Mesothelial cell of epicardium (in vitro differentiated cells): ENCODE measurements at regions not wholly inside any gene's neighbourhood (a gene's known extent, or its start where the extent isn't known, plus 50 kb on each side); places are given as distances from the start of the nearest gene placed in this dataset.

Source experiments
- DNase-seq, 2 experiments: peaks; one replicate each; pipeline ENCODE4 v3.0.0; 2021; ENCODE audit warnings: low spot score in 2 of 2; ENCODE audit not compliant: unreplicated experiment in 2 of 2
- H3K27ac Mint-ChIP-seq: 2 replicates; pipeline ENCODE4 v1.8.0; 2021; ENCODE audit warnings: mixed read lengths
- H3K27me3 Mint-ChIP-seq: 2 replicates; pipeline ENCODE4 v1.8.0; 2021; ENCODE audit warnings: low read depth, mixed read lengths
- H3K36me3 Mint-ChIP-seq: 2 replicates; pipeline ENCODE4 v1.8.0; 2021; ENCODE audit warnings: mixed read lengths
- H3K4me1 Mint-ChIP-seq: 2 replicates; pipeline ENCODE4 v1.8.0; 2021; ENCODE audit warnings: mixed read lengths
- H3K4me3 Mint-ChIP-seq: 2 replicates; pipeline ENCODE4 v1.8.0; 2021; ENCODE audit warnings: mild to moderate bottlenecking, moderate library complexity, mixed read lengths
- H3K9me3 Mint-ChIP-seq: 2 replicates; pipeline ENCODE4 v1.8.0; 2021; ENCODE audit warnings: mixed read lengths
- TF ChIP-seq, protein P1 (sequence below): fragments of 200-600 bp; sonication (generic); IDR thresholded peaks from one replicate; pipeline ENCODE4 v1.5.0; 2021; ENCODE audit warnings: antibody characterized with exemption; ENCODE audit not compliant: unreplicated experiment

DNA sequence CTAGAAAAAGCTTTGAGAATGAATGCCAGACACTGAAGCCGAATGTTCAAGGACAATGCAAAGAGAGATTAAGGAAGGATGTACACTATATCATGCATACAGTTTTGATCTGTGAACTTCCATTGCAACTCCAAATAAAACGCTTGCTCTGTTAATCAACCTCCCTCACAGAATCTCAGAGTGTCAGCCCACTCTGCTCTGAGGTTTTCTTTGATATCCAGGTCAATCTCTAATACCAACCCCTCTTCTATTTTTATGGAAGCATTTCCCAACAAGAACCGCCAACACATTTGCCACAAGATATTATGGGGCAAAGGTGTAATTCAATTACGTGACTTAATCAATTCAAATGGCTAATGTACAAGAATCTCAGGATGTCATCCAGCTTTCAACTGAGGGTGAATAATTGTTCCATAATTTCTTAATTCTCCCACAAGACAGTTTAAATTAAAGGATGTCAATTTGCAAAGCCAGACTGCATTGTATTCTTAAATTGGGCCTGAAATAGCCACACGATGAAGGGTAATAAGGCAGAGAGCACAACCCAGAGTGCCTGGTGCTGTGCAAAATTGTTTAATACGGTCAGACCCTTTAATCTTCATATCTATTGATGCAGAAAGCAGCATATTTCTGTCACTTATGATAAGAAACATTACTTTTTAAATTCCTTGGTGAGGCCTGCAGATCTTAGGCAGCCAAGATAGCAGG is 459.2 kb upstream of the DAB1 start:
- no peaks in the 10 kb centered on the region for H3K36me3 Mint-ChIP-seq
- no peak overlapping the region for H3K4me3 Mint-ChIP-seq
- H3K4me1 Mint-ChIP-seq = peaks cover 29% of the 10 kb centered on the region
- no peaks in the 10 kb centered on the region for H3K27me3 Mint-ChIP-seq
- H3K27ac Mint-ChIP-seq = no peak overlapping the region
- H3K9me3 Mint-ChIP-seq = no peaks in the 10 kb centered on the region
- TF ChIP-seq, protein P1, sequence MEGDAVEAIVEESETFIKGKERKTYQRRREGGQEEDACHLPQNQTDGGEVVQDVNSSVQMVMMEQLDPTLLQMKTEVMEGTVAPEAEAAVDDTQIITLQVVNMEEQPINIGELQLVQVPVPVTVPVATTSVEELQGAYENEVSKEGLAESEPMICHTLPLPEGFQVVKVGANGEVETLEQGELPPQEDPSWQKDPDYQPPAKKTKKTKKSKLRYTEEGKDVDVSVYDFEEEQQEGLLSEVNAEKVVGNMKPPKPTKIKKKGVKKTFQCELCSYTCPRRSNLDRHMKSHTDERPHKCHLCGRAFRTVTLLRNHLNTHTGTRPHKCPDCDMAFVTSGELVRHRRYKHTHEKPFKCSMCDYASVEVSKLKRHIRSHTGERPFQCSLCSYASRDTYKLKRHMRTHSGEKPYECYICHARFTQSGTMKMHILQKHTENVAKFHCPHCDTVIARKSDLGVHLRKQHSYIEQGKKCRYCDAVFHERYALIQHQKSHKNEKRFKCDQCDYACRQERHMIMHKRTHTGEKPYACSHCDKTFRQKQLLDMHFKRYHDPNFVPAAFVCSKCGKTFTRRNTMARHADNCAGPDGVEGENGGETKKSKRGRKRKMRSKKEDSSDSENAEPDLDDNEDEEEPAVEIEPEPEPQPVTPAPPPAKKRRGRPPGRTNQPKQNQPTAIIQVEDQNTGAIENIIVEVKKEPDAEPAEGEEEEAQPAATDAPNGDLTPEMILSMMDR = no peak
- no peak for DNase-seq

DNA sequence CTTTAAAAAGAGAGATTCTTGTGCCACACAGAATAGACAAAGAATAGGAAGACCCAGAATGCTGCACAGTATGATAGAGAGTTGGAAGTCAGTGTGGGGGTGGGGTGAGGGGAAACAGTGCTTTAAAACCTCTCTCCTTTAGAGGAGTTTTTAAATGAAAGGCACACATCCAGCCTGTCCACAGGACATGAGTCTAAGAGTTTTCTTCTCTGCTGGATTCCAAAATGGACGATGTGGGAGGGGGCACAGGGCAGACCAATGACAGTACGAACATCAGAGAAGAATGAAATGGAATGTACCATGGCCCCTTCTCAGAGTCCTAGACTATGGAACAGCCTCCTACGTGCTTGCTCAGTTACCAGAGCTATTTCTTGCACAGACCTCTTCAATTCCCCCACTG is 458.2 kb upstream of the DAB1 start:
- TF ChIP-seq, protein P1 = no peak
- DNase-seq = no peak
- H3K27me3 Mint-ChIP-seq = peaks cover 2% of the 10 kb centered on the region

DNA sequence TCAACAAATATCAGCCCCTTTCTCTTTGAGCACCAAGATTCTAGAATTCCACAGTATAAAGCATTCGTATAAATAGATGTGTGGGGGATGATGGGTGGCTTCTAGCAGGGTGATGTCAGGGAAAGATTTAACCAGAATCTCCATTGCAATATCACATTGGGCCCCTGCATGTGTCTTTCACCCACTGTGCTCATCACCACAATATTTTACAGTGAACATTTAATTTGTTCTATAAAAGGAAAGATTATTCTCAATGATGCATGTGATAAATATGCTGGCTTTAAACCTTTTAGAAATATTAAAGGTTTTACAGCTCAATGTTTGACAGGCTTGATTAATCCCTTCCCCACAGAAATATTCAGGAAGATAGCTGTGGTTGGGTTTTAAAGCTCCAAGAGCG is 457.8 kb upstream of the DAB1 start:
- TF ChIP-seq, protein P1 = no peak
- peaks cover 4% of the 10 kb centered on the region for H3K27me3 Mint-ChIP-seq
- peaks cover 27% of the 10 kb centered on the region for H3K4me1 Mint-ChIP-seq
- no peaks in the 10 kb centered on the region for H3K36me3 Mint-ChIP-seq
- DNase-seq = no peak
- no peaks in the 10 kb centered on the region for H3K9me3 Mint-ChIP-seq
- H3K4me3 Mint-ChIP-seq = no peak overlapping the region
- no peak overlapping the region for H3K27ac Mint-ChIP-seq

More for the DNA sequence above, 458.2 kb upstream of the DAB1 start:
- Mint-ChIP-seq H3K4me1 (peaks cover 27% of the 10 kb centered on the region), H3K9me3 (no peaks in the 10 kb centered on the region), H3K4me3 (no peak overlapping the region), H3K27ac (peak overlapping the region; percentile 55), H3K36me3 (no peaks in the 10 kb centered on the region)

DNA sequence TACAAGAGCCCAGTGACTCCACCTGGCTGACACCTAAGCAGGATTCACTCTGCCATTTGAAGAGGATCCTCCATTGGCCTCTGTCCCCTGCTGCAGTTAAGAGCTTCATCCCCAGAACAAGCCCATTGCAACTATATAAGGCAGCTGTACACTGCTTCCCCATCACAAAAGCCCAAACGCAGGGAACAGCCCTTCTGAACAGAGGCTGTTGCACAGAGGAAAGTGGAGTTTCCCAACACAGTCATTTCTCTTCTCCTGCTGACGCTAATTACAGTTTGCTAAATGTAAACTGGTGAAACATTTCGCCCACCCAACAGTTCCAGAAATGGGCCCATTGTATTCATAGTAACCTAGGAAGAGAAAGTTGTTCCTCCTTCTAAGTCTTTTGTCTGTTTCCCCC is 455.8 kb upstream of the DAB1 start:
- TF ChIP-seq, protein P1 = no peak
- Mint-ChIP-seq H3K27ac (no peak overlapping the region), H3K4me3 (no peak overlapping the region)

DNA sequence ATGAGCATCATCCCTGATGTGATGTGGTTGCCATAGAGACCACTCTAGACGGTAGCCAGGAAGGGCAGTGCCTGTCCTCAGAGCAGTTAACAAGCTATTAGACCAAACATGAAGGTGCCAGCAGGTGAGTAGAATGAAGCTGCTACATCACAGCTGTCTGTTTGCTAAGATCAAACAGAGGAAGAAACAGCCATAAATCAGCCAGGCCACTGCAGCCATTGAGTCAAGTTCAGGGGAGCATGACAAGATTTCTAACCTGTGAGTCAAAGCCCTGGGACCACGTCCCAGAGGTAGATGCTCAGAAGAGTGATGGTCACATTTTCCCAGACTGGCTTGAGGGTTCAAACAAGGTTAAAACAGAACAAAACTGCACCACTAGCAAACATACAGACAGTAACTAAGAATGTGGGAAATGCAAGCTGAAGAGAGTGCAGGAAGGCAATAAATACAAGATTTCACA is 450.6 kb upstream of the DAB1 start:
- Mint-ChIP-seq H3K27me3 (peaks cover 21% of the 10 kb centered on the region), H3K36me3 (no peaks in the 10 kb centered on the region), H3K4me1 (no peaks in the 10 kb centered on the region), H3K4me3 (no peak overlapping the region), H3K27ac (no peak overlapping the region), H3K9me3 (peaks cover 5% of the 10 kb centered on the region)
- no peak for DNase-seq
- TF ChIP-seq, protein P1 = no peak

More for the DNA sequence above, 455.8 kb upstream of the DAB1 start:
- H3K27me3 Mint-ChIP-seq = peaks cover 12% of the 10 kb centered on the region
- DNase-seq = no peak
- no peaks in the 10 kb centered on the region for H3K36me3 Mint-ChIP-seq
- no peaks in the 10 kb centered on the region for H3K9me3 Mint-ChIP-seq
- peaks cover 27% of the 10 kb centered on the region for H3K4me1 Mint-ChIP-seq
